ENCODE measurements at regions not wholly inside any gene's neighbourhood (a gene's known extent, or its start where the extent isn't known, plus 50 kb on each side); places are given as distances from the start of the nearest gene placed in this dataset.

DNA sequence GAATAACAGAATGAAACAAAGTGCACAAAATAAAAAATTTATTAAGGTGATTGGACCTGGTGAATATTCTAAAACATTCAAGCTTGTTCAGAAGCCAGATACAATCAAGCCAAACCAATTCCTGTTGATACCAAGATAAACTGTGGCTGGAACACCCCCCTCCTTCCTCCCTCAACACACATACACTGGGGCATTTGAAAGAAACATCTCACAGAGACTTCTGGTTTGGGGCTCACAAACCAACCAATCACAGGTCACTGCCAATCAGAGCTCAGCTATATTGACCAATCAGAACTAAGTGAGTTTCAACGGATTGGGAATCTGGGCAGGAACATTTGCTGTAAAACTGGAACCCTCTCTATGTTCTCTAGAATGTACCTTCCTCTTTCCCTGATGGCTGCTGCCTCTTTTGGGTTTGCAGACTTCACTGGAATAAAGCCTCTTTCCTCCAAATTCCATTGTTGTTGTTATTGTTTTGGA, 340.6 kb upstream of the GOLIM4 start:
- TF ChIP-seq, protein P1, sequence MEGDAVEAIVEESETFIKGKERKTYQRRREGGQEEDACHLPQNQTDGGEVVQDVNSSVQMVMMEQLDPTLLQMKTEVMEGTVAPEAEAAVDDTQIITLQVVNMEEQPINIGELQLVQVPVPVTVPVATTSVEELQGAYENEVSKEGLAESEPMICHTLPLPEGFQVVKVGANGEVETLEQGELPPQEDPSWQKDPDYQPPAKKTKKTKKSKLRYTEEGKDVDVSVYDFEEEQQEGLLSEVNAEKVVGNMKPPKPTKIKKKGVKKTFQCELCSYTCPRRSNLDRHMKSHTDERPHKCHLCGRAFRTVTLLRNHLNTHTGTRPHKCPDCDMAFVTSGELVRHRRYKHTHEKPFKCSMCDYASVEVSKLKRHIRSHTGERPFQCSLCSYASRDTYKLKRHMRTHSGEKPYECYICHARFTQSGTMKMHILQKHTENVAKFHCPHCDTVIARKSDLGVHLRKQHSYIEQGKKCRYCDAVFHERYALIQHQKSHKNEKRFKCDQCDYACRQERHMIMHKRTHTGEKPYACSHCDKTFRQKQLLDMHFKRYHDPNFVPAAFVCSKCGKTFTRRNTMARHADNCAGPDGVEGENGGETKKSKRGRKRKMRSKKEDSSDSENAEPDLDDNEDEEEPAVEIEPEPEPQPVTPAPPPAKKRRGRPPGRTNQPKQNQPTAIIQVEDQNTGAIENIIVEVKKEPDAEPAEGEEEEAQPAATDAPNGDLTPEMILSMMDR (conservative IDR thresholded peaks at IDR 0.05; ENCODE audit: low read depth in 2 of 2), result no peak
- TF ChIP-seq CREB1 (CRISPR knock-in tag; IDR thresholded peaks at IDR 0.05; ENCODE audit: low read depth) (no peak), JUNB (IDR thresholded peaks at IDR 0.05; ENCODE audit: unreplicated experiment) (no peak), EZH2 (IDR thresholded peaks at IDR 0.05; ENCODE audit: low read depth, unreplicated experiment) (no peak), ZNF331 (CRISPR knock-in tag; IDR thresholded peaks at IDR 0.05; ENCODE audit: low read depth) (no peak), POLR2AphosphoS5 (IDR thresholded peaks at IDR 0.05; ENCODE audit: low read depth) (no peak), EZH2phosphoT487 (IDR thresholded peaks at IDR 0.05; ENCODE audit: unreplicated experiment) (no peak), NANOG (IDR thresholded peaks at IDR 0.05; ENCODE audit: borderline replicate concordance) (no peak)
- TF ChIP-seq, protein P2, sequence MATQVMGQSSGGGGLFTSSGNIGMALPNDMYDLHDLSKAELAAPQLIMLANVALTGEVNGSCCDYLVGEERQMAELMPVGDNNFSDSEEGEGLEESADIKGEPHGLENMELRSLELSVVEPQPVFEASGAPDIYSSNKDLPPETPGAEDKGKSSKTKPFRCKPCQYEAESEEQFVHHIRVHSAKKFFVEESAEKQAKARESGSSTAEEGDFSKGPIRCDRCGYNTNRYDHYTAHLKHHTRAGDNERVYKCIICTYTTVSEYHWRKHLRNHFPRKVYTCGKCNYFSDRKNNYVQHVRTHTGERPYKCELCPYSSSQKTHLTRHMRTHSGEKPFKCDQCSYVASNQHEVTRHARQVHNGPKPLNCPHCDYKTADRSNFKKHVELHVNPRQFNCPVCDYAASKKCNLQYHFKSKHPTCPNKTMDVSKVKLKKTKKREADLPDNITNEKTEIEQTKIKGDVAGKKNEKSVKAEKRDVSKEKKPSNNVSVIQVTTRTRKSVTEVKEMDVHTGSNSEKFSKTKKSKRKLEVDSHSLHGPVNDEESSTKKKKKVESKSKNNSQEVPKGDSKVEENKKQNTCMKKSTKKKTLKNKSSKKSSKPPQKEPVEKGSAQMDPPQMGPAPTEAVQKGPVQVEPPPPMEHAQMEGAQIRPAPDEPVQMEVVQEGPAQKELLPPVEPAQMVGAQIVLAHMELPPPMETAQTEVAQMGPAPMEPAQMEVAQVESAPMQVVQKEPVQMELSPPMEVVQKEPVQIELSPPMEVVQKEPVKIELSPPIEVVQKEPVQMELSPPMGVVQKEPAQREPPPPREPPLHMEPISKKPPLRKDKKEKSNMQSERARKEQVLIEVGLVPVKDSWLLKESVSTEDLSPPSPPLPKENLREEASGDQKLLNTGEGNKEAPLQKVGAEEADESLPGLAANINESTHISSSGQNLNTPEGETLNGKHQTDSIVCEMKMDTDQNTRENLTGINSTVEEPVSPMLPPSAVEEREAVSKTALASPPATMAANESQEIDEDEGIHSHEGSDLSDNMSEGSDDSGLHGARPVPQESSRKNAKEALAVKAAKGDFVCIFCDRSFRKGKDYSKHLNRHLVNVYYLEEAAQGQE (IDR thresholded peaks at IDR 0.05; ENCODE audit: unreplicated experiment), result no peak
- TF ChIP-seq, protein P3, sequence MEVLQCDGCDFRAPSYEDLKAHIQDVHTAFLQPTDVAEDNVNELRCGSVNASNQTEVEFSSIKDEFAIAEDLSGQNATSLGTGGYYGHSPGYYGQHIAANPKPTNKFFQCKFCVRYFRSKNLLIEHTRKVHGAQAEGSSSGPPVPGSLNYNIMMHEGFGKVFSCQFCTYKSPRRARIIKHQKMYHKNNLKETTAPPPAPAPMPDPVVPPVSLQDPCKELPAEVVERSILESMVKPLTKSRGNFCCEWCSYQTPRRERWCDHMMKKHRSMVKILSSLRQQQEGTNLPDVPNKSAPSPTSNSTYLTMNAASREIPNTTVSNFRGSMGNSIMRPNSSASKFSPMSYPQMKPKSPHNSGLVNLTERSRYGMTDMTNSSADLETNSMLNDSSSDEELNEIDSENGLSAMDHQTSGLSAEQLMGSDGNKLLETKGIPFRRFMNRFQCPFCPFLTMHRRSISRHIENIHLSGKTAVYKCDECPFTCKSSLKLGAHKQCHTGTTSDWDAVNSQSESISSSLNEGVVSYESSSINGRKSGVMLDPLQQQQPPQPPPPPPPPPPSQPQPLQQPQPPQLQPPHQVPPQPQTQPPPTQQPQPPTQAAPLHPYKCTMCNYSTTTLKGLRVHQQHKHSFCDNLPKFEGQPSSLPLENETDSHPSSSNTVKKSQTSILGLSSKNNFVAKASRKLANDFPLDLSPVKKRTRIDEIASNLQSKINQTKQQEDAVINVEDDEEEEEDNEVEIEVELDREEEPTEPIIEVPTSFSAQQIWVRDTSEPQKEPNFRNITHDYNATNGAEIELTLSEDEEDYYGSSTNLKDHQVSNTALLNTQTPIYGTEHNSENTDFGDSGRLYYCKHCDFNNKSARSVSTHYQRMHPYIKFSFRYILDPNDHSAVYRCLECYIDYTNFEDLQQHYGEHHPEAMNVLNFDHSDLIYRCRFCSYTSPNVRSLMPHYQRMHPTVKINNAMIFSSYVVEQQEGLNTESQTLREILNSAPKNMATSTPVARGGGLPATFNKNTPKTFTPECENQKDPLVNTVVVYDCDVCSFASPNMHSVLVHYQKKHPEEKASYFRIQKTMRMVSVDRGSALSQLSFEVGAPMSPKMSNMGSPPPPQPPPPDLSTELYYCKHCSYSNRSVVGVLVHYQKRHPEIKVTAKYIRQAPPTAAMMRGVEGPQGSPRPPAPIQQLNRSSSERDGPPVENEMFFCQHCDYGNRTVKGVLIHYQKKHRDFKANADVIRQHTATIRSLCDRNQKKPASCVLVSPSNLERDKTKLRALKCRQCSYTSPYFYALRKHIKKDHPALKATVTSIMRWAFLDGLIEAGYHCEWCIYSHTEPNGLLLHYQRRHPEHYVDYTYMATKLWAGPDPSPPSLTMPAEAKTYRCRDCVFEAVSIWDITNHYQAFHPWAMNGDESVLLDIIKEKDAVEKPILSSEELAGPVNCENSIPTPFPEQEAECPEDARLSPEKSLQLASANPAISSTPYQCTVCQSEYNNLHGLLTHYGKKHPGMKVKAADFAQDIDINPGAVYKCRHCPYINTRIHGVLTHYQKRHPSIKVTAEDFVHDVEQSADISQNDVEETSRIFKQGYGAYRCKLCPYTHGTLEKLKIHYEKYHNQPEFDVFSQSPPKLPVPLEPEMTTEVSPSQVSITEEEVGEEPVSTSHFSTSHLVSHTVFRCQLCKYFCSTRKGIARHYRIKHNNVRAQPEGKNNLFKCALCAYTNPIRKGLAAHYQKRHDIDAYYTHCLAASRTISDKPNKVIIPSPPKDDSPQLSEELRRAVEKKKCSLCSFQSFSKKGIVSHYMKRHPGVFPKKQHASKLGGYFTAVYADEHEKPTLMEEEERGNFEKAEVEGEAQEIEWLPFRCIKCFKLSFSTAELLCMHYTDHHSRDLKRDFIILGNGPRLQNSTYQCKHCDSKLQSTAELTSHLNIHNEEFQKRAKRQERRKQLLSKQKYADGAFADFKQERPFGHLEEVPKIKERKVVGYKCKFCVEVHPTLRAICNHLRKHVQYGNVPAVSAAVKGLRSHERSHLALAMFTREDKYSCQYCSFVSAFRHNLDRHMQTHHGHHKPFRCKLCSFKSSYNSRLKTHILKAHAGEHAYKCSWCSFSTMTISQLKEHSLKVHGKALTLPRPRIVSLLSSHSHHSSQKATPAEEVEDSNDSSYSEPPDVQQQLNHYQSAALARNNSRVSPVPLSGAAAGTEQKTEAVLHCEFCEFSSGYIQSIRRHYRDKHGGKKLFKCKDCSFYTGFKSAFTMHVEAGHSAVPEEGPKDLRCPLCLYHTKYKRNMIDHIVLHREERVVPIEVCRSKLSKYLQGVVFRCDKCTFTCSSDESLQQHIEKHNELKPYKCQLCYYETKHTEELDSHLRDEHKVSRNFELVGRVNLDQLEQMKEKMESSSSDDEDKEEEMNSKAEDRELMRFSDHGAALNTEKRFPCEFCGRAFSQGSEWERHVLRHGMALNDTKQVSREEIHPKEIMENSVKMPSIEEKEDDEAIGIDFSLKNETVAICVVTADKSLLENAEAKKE (CRISPR knock-in tag; IDR thresholded peaks at IDR 0.05), result no peak
- TF ChIP-seq, protein P4, sequence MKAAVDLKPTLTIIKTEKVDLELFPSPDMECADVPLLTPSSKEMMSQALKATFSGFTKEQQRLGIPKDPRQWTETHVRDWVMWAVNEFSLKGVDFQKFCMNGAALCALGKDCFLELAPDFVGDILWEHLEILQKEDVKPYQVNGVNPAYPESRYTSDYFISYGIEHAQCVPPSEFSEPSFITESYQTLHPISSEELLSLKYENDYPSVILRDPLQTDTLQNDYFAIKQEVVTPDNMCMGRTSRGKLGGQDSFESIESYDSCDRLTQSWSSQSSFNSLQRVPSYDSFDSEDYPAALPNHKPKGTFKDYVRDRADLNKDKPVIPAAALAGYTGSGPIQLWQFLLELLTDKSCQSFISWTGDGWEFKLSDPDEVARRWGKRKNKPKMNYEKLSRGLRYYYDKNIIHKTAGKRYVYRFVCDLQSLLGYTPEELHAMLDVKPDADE (IDR thresholded peaks at IDR 0.05), result no peak

Data from GM23338 (cell line).